GM12878 (cell line): ENCODE measurements at regions not wholly inside any gene's neighbourhood (a gene's known extent, or its start where the extent isn't known, plus 50 kb on each side); places are given as distances from the start of the nearest gene placed in this dataset.
"Not testable (repeated sequence)": the region's sequence is repeated elsewhere in the genome, so short reads cannot be mapped to it uniquely, and the experiment has no call there.

Source experiments
- TF ChIP-seq, protein P1 (sequence below): fragments of 450-650 bp; IDR thresholded peaks from 2 replicates; pipeline ENCODE4 v1.6.1; 2017; ENCODE audit warnings: borderline replicate concordance
- TF ChIP-seq, protein P2 (sequence below): fragments of 450-650 bp; IDR thresholded peaks from 2 replicates; pipeline ENCODE4 v1.6.1; 2017; ENCODE audit warnings: mild to moderate bottlenecking

DNA sequence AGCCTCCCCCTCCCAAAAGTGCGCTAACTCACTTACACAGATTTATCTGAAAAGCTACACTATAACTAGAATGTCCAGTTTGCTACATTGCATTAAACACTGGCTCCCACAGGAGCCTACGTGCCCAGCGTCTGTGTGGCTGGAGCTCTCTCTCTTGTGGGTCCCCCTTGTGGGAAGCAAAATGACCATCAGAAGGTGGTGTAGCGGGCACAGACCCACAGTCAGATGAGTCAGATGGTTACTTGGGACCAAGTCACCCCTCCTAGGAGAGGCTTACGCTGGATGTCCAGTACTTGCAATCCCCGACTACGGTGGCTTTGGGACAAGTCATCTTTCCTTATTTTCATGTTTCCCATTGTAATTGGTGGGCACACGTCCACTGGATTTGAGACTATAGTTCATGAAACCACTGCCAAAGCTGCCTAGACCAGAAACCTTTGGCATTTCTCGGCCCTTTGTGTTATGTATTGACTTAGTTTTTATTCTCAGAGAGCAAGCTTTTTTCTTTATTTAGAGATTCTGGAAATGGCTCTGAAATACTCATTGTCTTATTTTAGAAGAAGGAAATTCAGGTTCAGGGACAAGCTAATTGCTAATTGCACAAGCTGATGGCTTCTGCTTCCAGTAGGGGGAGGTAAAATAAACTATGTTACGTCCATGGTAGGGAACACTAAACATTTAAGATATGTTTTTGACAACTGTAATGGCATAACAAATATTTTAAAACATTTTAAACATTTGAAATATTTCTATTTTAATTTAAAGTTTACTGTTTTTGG is 137.8 kb upstream of the GRK3 start:
- TF ChIP-seq, protein P1, sequence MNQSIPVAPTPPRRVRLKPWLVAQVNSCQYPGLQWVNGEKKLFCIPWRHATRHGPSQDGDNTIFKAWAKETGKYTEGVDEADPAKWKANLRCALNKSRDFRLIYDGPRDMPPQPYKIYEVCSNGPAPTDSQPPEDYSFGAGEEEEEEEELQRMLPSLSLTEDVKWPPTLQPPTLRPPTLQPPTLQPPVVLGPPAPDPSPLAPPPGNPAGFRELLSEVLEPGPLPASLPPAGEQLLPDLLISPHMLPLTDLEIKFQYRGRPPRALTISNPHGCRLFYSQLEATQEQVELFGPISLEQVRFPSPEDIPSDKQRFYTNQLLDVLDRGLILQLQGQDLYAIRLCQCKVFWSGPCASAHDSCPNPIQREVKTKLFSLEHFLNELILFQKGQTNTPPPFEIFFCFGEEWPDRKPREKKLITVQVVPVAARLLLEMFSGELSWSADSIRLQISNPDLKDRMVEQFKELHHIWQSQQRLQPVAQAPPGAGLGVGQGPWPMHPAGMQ, result not testable (repeated sequence)
- TF ChIP-seq, protein P2, sequence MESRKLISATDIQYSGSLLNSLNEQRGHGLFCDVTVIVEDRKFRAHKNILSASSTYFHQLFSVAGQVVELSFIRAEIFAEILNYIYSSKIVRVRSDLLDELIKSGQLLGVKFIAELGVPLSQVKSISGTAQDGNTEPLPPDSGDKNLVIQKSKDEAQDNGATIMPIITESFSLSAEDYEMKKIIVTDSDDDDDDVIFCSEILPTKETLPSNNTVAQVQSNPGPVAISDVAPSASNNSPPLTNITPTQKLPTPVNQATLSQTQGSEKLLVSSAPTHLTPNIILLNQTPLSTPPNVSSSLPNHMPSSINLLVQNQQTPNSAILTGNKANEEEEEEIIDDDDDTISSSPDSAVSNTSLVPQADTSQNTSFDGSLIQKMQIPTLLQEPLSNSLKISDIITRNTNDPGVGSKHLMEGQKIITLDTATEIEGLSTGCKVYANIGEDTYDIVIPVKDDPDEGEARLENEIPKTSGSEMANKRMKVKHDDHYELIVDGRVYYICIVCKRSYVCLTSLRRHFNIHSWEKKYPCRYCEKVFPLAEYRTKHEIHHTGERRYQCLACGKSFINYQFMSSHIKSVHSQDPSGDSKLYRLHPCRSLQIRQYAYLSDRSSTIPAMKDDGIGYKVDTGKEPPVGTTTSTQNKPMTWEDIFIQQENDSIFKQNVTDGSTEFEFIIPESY, result not testable (repeated sequence)
